Lung (tissue), 11 donors: ENCODE measurements at regions not wholly inside any gene's neighbourhood (a gene's known extent, or its start where the extent isn't known, plus 50 kb on each side); places are given as distances from the start of the nearest gene placed in this dataset.

Source experiments
- ATAC-seq: fragments of 200-7000 bp; cut with Tn5 transposase; one replicate; pipeline ENCODE4 v1.9.1; 2020; ENCODE audit warnings: moderate number of reproducible peaks; ENCODE audit not compliant: insufficient read depth, low FRiP score
- DNase-seq, 3 donors: peaks; one replicate each; pipeline ENCODE4 v3.0.0-alpha.2; 2013 to 2017
- H3K27ac ChIP-seq, 2 donors: one replicate each; pipeline ENCODE4 v1.5.1; 2013; ENCODE audit warnings: mild to moderate bottlenecking in 2 of 2, moderate library complexity in 2 of 2, control low read depth in 1 of 2, inconsistent platforms in 1 of 2, low read depth in 1 of 2, low read length in 1 of 2
- H3K27me3 ChIP-seq, 3 donors: one replicate each; pipeline ENCODE4 v1.5.1; 2013; ENCODE audit warnings: low read length in 2 of 3; ENCODE audit not compliant: control insufficient read depth in 3 of 3, insufficient read depth in 3 of 3
- H3K36me3 ChIP-seq, 4 donors: one replicate each; pipeline ENCODE4 v1.5.1; 2013; ENCODE audit warnings: low read length in 4 of 4, mild to moderate bottlenecking in 1 of 4, moderate library complexity in 1 of 4; ENCODE audit not compliant: control insufficient read depth in 4 of 4, insufficient read depth in 4 of 4
- H3K4me1 ChIP-seq, 5 donors: one replicate each; pipeline ENCODE4 v1.5.1; 2013; ENCODE audit warnings: low read length in 5 of 5, mild to moderate bottlenecking in 2 of 5, moderate library complexity in 1 of 5; ENCODE audit not compliant: control insufficient read depth in 5 of 5, insufficient read depth in 5 of 5
- H3K4me3 ChIP-seq: one replicate; pipeline ENCODE4 v1.5.1; 2013; ENCODE audit warnings: mild to moderate bottlenecking, control low read depth, moderate library complexity
- H3K9ac ChIP-seq, 2 donors: one replicate each; pipeline ENCODE4 v1.5.1; 2013; ENCODE audit warnings: low read length in 2 of 2, control low read depth in 1 of 2; ENCODE audit not compliant: insufficient read depth in 1 of 2
- H3K9me3 ChIP-seq, 4 donors: one replicate each; pipeline ENCODE4 v1.5.1; 2013; ENCODE audit warnings: low read length in 3 of 4, mild to moderate bottlenecking in 1 of 4, moderate library complexity in 1 of 4; ENCODE audit not compliant: control insufficient read depth in 4 of 4, insufficient read depth in 3 of 4
- CTCF ChIP-seq: IDR thresholded peaks from 2 replicates; pipeline ENCODE4 v1.5.1; 2012; ENCODE audit warnings: mild to moderate bottlenecking; ENCODE audit errors: control extremely low read depth, extremely low read depth
- WGBS, 2 donors: extraction: QIAGEN DNeasy Blood & Tissue Kit; methylation state at CpG; one replicate each; pipeline ENCODE4 v1.1.7; 2013; 5-methylcytosine and 5-hydroxymethylcytosine counted together
- donor health status: control.
- donor health status: control.
- donor health status: Bipolar disorder and iron deficiency.
- donor health status: healthy.
- donor health status: DM: yes; HTN: yes; CAD: no.

- no peak overlapping the region for H3K27ac ChIP-seq
- H3K4me1 ChIP-seq, result peaks cover 0 to 8% (median 6%) of the 10 kb centered on the region in 5 donors
- DNase-seq, result no peak
- TF ChIP-seq CTCF, result no peak
- H3K36me3 ChIP-seq, result no peaks in the 10 kb centered on the region
- no peak overlapping the region for H3K4me3 ChIP-seq
- no peaks in the 10 kb centered on the region for H3K9me3 ChIP-seq
- no peaks in the 10 kb centered on the region for H3K27me3 ChIP-seq
- WGBS, 2 donors, result 94 to 97% methylated on average over 2 of the region's 2 CpGs
- ATAC-seq, result no peak
- no peak overlapping the region for H3K9ac ChIP-seq
These were observed 59.6 kb upstream of the CREB1 start for GRCh38 chr2:207469943-207470729.

GRCh38 chr2:207471261-207471660 lies 58.5 kb upstream of the CREB1 start:
- Histone ChIP-seq H3K4me1 (peaks cover 0 to 8% (median 6%) of the 10 kb centered on the region in 5 donors), H3K36me3 (no peaks in the 10 kb centered on the region), H3K4me3 (no peak overlapping the region), H3K27me3 (no peaks in the 10 kb centered on the region), H3K9me3 (no peaks in the 10 kb centered on the region), H3K9ac (no peak overlapping the region), H3K27ac (no peak overlapping the region)
- 74 to 77% methylated on average over 4 of the region's 4 CpGs for WGBS, 2 donors
- DNase-seq (no peak), ATAC-seq (no peak)
- TF ChIP-seq CTCF, result no peak

GRCh38 chr2:207472343-207473048 lies 57.3 kb upstream of the CREB1 start:
- peaks cover 0 to 8% (median 6%) of the 10 kb centered on the region in 5 donors for H3K4me1 ChIP-seq
- DNase-seq (no peak), ATAC-seq (no peak)
- no peak for TF ChIP-seq CTCF
- H3K27ac ChIP-seq, result peak overlapping the region in 1 of 2 donors; percentile 22
- no peak overlapping the region for H3K4me3 ChIP-seq
- H3K36me3 ChIP-seq, result no peaks in the 10 kb centered on the region
- no peaks in the 10 kb centered on the region for H3K9me3 ChIP-seq
- peak overlapping the region in 1 of 2 donors; percentile 24 for H3K9ac ChIP-seq
- no peaks in the 10 kb centered on the region for H3K27me3 ChIP-seq
- WGBS, 2 donors, result 77 to 82% methylated on average over 11 of the region's 11 CpGs
